Activated CD4-positive, alpha-beta T cell treated with anti-CD3 and anti-CD28 coated beads, Interleukin-2, amount 10 ng/mL, durations not matched to agents 24 days and 14 days (primary cell): ENCODE measurements at regions not wholly inside any gene's neighbourhood (a gene's known extent, or its start where the extent isn't known, plus 50 kb on each side); places are given as distances from the start of the nearest gene placed in this dataset.

Experiments used
- DNase-seq: peaks from one replicate; pipeline ENCODE4 v3.0.0; 2022
- H3K27ac Mint-ChIP-seq: one replicate; pipeline ENCODE4 v1.8.0; 2022; ENCODE audit warnings: mild to moderate bottlenecking, mixed read lengths
- H3K27me3 Mint-ChIP-seq: one replicate; pipeline ENCODE4 v1.8.0; 2022; ENCODE audit warnings: mixed read lengths
- H3K36me3 Mint-ChIP-seq: one replicate; pipeline ENCODE4 v1.8.0; 2022; ENCODE audit warnings: low read depth, mild to moderate bottlenecking, mixed read lengths
- H3K4me1 Mint-ChIP-seq: one replicate; pipeline ENCODE4 v1.8.0; 2021; ENCODE audit warnings: mixed read lengths
- H3K4me3 Mint-ChIP-seq: one replicate; pipeline ENCODE4 v1.8.0; 2022; ENCODE audit warnings: mild to moderate bottlenecking, moderate library complexity, mixed read lengths
- H3K9me3 Mint-ChIP-seq: one replicate; pipeline ENCODE4 v1.8.0; 2021; ENCODE audit warnings: mixed read lengths
- intact Hi-C: fragments of 100-400 bp; cut with micrococcal nuclease; formaldehyde crosslinking; loops from one replicate; pipeline ENCODE4 v1.15.1; 2023

DNA sequence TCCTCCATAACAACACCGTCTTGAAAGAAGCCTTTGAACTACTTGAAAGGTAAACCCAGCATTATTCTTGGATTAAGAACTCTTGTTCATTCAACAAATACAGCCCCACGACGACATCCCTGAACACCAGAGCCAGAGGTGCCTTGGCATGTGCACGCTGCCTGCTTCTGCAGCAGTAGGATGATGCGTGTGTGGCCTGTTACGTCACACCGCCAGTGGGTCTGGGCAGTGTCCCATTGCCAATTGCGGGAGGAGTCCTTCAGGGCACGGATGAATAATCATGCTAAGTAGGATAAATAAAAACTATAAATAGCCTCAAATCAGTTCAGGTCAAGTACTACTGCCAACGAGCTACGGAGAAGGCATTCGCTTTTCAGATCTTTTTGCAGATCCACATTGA lies 380.5 kb downstream of the SHANK2 start:
- H3K4me1 Mint-ChIP-seq: no peaks in the 10 kb centered on the region
- no peaks in the 10 kb centered on the region for H3K36me3 Mint-ChIP-seq
- no peaks in the 10 kb centered on the region for H3K9me3 Mint-ChIP-seq
- no peak for DNase-seq
- H3K27me3 Mint-ChIP-seq: no peaks in the 10 kb centered on the region
- intact Hi-C loops: no loop called here
- no peak overlapping the region for H3K4me3 Mint-ChIP-seq
- H3K27ac Mint-ChIP-seq: no peak overlapping the region

DNA sequence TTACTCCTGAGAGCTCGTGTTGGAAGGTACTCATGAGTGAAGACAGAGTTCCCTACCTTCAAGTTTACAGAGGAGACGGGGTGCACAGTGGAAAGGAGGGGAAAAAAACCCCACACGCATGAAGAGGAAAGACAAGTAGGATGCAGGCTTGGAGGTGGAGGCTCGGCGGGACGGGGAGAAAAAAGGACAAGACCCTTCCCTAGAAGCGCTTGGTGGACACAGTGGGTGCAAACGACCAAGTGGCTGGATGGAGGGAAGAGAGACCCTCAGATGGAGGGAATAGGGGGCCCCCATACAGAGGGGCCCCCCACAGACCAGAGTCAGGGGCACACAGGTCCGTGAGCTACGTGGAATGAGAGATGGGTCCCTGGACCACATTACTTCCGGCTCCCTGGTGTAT lies 380.1 kb downstream of the SHANK2 start:
- Mint-ChIP-seq H3K4me3 (no peak overlapping the region), H3K36me3 (no peaks in the 10 kb centered on the region), H3K4me1 (no peaks in the 10 kb centered on the region), H3K27ac (no peak overlapping the region), H3K27me3 (no peaks in the 10 kb centered on the region), H3K9me3 (no peaks in the 10 kb centered on the region)
- intact Hi-C loops: no loop called here
- DNase-seq: no peak

DNA sequence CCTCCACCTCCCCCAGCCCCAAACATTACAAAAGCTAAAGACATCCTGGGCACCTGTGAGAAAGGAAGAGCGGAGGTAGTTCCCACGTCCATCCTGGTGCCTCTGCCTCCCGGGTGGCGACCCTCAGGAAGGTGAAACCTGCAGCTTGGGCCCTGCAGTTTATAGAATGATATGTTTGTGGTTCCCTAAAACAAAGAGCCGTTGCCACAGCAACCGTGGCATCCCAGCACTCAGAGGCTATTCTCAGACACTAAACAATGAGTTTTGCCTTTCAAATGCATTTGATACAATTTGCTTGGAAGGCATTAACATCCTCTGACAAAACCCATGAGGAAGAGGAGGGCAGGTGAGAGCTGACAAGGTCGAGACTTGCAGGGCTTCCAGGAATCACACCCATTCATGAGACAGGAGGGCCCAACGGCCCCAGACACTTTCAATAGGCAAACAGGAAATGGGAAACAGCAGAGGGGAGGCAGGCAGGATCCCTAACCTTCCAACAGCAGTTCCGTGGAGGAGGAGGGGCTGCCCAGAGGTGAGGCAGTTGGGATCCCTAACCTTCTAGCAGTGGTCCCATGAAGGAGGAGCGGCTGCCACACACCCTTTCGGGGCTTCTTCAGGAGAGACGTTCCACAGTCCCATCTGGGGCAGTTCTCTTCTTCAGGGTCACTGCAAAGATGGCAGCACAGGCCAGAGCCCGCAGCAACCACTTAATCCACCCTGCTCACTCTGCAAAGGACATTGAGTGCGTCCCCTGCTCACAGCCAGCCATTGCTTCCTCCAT lies 379.2 kb downstream of the SHANK2 start:
- no peak overlapping the region for H3K27ac Mint-ChIP-seq
- H3K36me3 Mint-ChIP-seq: no peaks in the 10 kb centered on the region
- H3K27me3 Mint-ChIP-seq: no peaks in the 10 kb centered on the region
- no peaks in the 10 kb centered on the region for H3K4me1 Mint-ChIP-seq
- no peaks in the 10 kb centered on the region for H3K9me3 Mint-ChIP-seq
- DNase-seq: no peak
- intact Hi-C loops: no loop called here
- no peak overlapping the region for H3K4me3 Mint-ChIP-seq

GRCh38 chr11:70873736-70874412 lies 378.5 kb downstream of the SHANK2 start:
- intact Hi-C loops: no loop called here
- H3K4me1 Mint-ChIP-seq: no peaks in the 10 kb centered on the region
- no peaks in the 10 kb centered on the region for H3K27me3 Mint-ChIP-seq

DNA sequence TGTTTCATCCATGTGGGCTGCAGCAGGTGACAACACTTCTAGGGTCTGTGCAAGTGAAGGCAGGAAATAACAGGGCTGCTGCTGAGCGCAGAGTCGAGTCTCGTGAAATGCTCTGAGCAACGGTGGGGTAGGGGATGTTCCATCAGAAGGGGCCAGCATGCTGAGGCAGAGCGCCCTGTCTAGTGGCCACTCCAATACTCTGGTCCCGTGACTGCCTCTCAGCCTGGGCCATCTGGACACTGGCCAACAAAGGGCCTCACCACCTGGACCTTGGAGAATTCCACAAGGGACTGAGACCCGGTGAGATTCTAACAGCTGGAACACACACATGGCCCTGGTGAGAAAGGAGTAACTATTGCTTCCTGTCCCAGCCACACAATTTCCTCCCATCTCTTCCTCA lies 375.7 kb downstream of the SHANK2 start:
- no peaks in the 10 kb centered on the region for H3K4me1 Mint-ChIP-seq
- H3K36me3 Mint-ChIP-seq: no peaks in the 10 kb centered on the region
- no peak overlapping the region for H3K27ac Mint-ChIP-seq
- intact Hi-C loops: no loop called here
- H3K4me3 Mint-ChIP-seq: no peak overlapping the region
- no peak for DNase-seq
- no peaks in the 10 kb centered on the region for H3K9me3 Mint-ChIP-seq
- H3K27me3 Mint-ChIP-seq: no peaks in the 10 kb centered on the region

More at GRCh38 chr11:70873736-70874412, 378.5 kb downstream of the SHANK2 start:
- Mint-ChIP-seq H3K4me3 (no peak overlapping the region), H3K27ac (no peak overlapping the region), H3K9me3 (no peaks in the 10 kb centered on the region), H3K36me3 (no peaks in the 10 kb centered on the region)
- DNase-seq: no peak

- H3K36me3 Mint-ChIP-seq: no peaks in the 10 kb centered on the region
- no peak overlapping the region for H3K4me3 Mint-ChIP-seq
- no peaks in the 10 kb centered on the region for H3K9me3 Mint-ChIP-seq
- no peaks in the 10 kb centered on the region for H3K27me3 Mint-ChIP-seq
- intact Hi-C loops: no loop called here
- no peaks in the 10 kb centered on the region for H3K4me1 Mint-ChIP-seq
- no peak overlapping the region for H3K27ac Mint-ChIP-seq
- DNase-seq: no peak
These were observed 375.2 kb downstream of the SHANK2 start for GRCh38 chr11:70877151-70877550.

DNA sequence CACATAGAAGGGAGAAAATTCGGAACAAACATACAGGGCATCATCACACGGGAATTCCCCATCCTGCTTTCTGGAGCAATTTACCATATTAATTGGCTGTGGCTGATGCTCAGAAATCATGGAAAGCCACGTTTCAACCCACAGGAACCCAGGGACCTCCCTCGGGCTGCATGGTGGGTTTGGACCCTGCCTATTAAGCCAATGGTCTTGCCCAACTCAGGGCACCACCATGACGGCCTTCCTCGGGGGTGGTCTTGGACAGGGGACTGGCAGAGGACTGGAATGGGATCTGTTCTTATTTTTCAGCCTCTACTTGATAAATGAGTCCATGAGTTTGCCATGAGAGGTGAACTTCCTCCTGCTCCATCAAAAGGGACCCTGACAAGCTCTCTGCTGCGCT lies 374.0 kb downstream of the SHANK2 start:
- no peak overlapping the region for H3K4me3 Mint-ChIP-seq
- no peaks in the 10 kb centered on the region for H3K36me3 Mint-ChIP-seq
- no peak overlapping the region for H3K27ac Mint-ChIP-seq
- H3K27me3 Mint-ChIP-seq: no peaks in the 10 kb centered on the region
- intact Hi-C loops: no loop called here
- no peak for DNase-seq
- no peaks in the 10 kb centered on the region for H3K9me3 Mint-ChIP-seq
- no peaks in the 10 kb centered on the region for H3K4me1 Mint-ChIP-seq

DNA sequence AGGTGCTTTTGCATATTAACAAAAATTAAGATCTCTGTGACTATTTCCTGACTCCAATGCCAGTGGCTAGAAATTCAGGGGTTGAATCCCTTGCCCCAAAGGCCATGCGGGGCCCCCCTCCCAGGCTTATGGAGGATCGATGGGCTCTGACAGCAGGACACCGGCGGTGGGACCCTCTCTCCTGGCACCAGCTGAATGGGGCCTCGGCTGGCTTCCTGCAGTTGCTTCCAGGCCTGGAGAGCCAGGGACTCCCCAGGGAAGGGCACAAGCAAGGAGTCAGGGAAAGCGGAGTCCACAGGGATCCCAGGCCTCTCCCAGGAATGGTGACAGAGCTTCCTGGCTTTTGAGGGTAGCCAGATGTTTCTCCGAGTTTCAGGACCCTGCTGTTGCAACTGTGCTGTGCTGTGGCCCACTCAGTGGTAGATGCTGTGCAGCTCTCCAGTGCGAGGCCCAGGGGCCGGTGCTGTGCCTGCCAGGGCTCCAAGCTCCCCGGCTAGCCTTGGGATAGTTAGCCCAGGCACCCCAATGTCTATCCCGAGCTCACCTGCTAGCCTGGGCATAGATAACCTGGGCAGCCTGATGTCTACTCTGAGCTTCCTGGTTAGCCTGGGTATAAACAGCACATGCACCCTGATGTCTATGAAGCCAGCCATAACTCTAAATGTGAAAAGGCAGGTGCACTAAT lies 372.6 kb downstream of the SHANK2 start:
- H3K4me1 Mint-ChIP-seq: no peaks in the 10 kb centered on the region
- DNase-seq: no peak
- intact Hi-C loops: no loop called here
- H3K9me3 Mint-ChIP-seq: no peaks in the 10 kb centered on the region
- no peak overlapping the region for H3K27ac Mint-ChIP-seq
- H3K36me3 Mint-ChIP-seq: no peaks in the 10 kb centered on the region
- H3K4me3 Mint-ChIP-seq: no peak overlapping the region
- H3K27me3 Mint-ChIP-seq: no peaks in the 10 kb centered on the region

DNA sequence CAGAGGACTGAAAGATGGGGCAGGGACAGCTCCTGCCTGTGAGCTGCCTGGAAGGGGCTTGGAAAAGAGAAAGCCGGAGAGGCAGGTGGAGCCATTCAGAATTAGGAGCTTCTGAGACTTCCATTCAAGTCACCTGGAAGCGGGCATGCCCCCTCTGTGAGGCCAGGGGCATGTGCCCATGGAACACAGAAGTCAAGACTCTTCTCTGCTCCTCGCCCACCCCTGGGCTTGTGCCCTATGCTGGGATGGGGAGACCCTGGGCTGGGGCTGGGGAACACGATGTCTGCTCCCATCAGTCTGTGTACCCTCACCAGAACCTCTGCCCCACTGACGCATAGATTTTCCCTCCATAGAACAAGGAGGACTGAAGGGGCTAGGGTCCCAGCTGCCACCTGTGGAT lies 372.0 kb downstream of the SHANK2 start:
- Mint-ChIP-seq H3K27me3 (no peaks in the 10 kb centered on the region), H3K4me3 (no peak overlapping the region), H3K9me3 (no peaks in the 10 kb centered on the region), H3K4me1 (no peaks in the 10 kb centered on the region), H3K36me3 (no peaks in the 10 kb centered on the region), H3K27ac (no peak overlapping the region)
- DNase-seq: no peak
- intact Hi-C loops: no loop called here

DNA sequence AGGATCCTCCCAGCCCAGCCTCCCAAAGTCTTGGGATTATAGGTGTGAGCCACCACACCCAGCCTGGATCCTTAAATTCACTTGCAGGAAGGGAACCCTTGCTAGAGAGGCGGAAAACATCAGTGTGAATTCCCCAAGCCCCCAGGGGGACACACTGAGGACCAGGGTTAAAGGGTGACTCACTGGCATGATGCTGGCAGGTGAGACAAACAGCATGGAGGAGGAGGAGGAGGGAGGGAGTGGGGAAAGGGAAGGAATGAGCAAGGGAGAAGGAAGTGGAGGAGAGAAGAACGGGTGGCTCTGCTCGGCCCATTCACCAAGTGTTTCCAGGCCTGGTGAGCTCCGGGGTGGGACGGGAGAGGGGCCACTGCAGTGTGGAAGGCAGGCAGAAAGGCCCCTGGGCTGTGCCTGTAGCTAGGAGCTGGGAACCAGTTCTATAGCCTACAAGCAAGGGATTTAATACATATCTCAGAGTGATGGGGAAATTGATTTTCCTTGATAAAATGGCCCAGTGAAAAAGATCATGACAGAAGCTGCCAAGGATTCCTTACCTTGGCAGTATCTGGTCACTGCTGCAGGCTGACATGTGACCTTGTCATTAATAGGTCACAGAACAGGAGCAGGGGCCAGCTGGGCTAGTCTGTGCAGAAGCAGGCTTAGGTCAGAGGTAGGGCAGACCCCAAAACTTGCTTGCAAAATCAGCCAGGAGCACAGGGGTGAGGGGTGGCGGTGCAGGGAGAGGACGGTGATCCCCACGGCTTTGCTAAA lies 370.2 kb downstream of the SHANK2 start:
- no peak overlapping the region for H3K4me3 Mint-ChIP-seq
- no peaks in the 10 kb centered on the region for H3K36me3 Mint-ChIP-seq
- H3K27ac Mint-ChIP-seq: no peak overlapping the region
- H3K9me3 Mint-ChIP-seq: no peaks in the 10 kb centered on the region
- intact Hi-C loops: no loop called here
- H3K4me1 Mint-ChIP-seq: no peaks in the 10 kb centered on the region
- no peaks in the 10 kb centered on the region for H3K27me3 Mint-ChIP-seq
- DNase-seq: no peak

DNA sequence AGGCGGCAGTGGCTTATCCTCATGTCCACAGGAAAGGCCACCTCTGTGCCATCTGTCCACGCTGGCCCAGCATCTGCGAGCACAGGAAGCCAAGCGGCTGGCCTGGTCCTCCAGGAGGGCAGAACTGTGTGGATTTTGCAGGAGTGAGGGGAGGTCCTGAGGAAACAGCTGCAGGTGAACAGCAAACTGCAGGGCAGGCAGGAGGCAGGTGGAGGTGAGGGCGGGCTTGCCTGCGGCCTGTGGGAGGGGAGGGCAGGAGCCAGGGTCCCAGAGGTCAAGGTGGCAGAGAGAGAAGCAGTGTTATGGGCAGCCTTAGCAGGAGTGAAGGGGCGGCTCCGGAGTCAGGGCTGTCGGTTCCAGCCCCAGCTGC lies 369.7 kb downstream of the SHANK2 start:
- H3K9me3 Mint-ChIP-seq: no peaks in the 10 kb centered on the region

DNA sequence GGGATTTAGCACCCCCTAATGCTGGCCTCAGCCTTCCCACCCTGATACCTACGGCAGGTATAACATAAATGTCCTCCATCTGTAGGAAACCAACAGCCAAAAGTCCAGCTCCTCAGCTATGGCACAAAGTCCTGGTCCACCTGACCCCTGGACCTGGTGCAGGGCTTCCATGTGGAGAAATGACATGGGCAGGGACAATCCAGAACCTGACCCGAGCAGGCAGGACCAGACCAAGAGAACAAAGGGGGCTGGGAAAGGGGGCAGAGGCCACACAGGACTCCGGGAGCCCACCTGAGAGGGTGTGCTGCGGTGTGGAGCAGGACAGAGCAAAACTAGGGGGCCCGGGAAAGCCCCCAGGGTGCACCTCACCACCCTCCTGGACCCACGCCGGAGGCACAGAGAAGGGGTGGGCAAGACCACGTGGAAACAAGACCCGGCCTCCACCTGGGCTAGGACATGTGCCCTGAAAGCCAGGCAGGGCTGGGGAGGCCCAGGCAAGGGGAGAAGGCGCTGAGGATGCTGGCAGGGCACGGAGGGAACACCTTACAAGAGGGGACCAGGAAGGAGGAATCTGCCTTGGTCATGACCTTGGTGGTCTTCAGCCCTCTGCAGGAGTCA lies 368.9 kb downstream of the SHANK2 start:
- no peaks in the 10 kb centered on the region for H3K27me3 Mint-ChIP-seq
- no peak overlapping the region for H3K4me3 Mint-ChIP-seq
- no peak for DNase-seq
- intact Hi-C loops: no loop called here
- H3K4me1 Mint-ChIP-seq: no peaks in the 10 kb centered on the region
- H3K36me3 Mint-ChIP-seq: no peaks in the 10 kb centered on the region
- no peak overlapping the region for H3K27ac Mint-ChIP-seq
- H3K9me3 Mint-ChIP-seq: no peaks in the 10 kb centered on the region

More for the DNA sequence above, 369.7 kb downstream of the SHANK2 start:
- no peak for DNase-seq
- H3K4me3 Mint-ChIP-seq: no peak overlapping the region
- H3K27ac Mint-ChIP-seq: no peak overlapping the region
- no peaks in the 10 kb centered on the region for H3K4me1 Mint-ChIP-seq
- H3K27me3 Mint-ChIP-seq: no peaks in the 10 kb centered on the region
- H3K36me3 Mint-ChIP-seq: no peaks in the 10 kb centered on the region
- intact Hi-C loops: no loop called here

- Mint-ChIP-seq H3K9me3 (no peaks in the 10 kb centered on the region), H3K27me3 (no peaks in the 10 kb centered on the region), H3K27ac (no peak overlapping the region), H3K4me3 (no peak overlapping the region), H3K4me1 (no peaks in the 10 kb centered on the region), H3K36me3 (no peaks in the 10 kb centered on the region)
- no peak for DNase-seq
- intact Hi-C loops: no loop called here
These were observed 368.3 kb downstream of the SHANK2 start for GRCh38 chr11:70883973-70884623.
